DMS153 treated with DMSO at 0.1 percent for 48 hours (cell line): ENCODE measurements at regions not wholly inside any gene's neighbourhood (a gene's known extent, or its start where the extent isn't known, plus 50 kb on each side); places are given as distances from the start of the nearest gene placed in this dataset.

Source experiments
- DNase-seq: peaks from one replicate; lab custom pipeline; 2025; ENCODE audit not compliant: unreplicated experiment; lab: John Stamatoyannopoulos, UW

DNA sequence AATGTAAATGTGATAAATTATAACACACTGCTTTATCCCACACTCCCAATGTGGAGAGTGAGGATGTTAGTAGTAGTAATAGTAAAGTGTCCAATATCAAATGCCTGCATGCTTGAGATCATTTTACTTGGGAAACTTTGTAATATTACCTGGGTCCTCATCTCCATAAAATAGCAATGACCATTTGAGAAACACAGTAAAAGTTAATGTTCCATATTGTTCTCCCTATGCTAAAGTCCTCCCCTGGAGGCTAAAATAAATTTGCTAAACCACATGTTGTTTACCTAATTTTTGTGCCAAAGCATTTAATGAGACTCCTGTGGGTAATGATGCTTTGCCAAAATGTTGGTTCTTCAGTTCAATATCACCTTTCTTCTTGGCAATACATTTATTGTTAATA lies 291.2 kb downstream of the CDH10 start:
- no peak for DNase-seq

DNA sequence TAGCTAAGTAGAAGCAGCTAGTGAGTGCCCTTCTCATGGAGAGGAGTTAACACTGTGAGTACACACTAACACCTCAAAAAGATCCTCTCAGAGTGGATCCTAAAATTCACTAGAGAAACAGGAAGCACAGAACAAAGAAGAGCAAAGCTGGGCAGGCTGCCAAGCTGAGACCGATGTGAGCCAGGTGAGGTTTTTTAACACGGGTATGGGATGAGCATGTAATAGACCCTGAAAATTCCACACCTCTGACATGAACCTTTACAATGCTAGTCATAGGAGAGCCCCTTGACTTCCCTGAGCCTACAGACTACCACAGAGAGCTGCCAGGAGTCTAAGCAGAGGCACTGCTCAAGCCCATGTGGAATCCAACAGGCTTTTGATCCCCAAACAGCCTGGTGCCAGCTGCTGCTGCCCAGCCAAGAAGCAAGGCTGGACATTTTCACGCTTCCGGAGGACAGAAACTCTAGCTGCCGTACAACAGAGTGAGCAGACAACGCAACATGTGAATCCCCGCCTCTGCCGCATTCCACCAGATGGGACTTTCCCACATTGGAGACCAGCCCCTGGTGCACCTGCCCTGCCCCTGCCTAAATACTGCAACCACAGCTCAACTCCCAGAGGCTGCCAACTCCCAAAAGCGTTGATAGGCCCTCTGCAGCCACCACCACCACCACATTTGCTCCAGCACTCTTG lies 280.8 kb downstream of the CDH10 start:
- DNase-seq, result peak; percentile 78

DNA sequence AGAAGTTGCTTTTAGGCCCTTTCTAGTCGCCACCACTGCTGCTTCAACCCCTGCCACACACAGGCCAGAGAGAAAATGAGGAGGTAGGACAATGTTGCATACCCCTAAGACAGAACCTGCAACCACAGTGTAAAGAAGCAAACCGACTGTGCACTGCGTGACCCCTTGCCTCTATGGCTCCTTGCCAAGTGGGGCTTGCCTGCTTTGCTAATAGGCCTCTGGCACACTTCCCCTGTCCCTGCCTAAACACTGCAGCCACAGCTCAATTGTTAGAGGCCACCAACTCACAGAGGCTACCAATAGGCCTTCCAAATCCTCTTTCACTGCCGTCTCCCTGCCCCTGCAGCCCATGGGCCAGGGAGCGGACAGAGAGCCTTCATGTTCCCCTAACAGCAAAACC lies 280.1 kb downstream of the CDH10 start:
- DNase-seq, result no peak

DNA sequence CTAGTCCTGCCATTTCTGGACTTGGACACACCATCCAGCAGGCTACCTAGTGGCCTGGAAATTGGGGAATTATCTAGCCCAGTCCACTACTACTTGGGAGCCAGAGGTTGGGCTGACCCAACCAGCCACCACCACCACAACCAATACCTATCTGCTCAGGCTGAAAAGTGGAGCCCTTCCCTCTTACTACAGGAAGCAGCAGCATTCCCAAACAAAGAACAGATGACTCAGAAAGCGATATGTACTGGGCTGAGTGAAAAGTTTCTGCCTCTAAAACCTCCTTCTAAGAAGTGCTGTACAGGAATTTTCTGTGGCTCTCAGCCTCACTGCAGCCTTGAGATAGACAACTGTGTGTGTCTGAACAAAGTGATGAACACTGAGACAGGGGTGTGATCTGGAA lies 279.4 kb downstream of the CDH10 start:
- no peak for DNase-seq

DNA sequence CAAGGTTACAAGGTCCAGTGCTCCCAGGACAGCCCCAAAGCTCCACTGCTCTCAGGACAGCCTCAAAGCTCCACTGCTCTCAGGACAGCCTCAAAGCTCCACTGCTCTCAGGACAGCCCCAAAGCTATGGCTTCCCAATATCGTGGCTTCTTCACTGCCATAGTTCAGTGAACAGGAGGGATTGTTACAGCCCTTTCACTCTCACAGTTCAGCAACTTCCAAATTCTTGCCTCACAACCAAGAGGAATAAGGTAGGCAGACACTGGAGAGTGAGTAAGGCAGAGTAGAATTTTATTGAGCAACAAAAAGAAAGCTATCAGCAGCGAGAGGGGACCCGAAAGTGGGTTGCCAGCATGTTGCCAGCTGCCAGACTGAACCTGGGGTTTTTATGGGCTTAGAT lies 277.6 kb downstream of the CDH10 start:
- no peak for DNase-seq

- DNase-seq, result no peak
Measured at GRCh38 chr5:24368115-24368514, 276.7 kb downstream of the CDH10 start.

GRCh38 chr5:24376210-24376609 lies 268.6 kb downstream of the CDH10 start:
- DNase-seq, result no peak

DNA sequence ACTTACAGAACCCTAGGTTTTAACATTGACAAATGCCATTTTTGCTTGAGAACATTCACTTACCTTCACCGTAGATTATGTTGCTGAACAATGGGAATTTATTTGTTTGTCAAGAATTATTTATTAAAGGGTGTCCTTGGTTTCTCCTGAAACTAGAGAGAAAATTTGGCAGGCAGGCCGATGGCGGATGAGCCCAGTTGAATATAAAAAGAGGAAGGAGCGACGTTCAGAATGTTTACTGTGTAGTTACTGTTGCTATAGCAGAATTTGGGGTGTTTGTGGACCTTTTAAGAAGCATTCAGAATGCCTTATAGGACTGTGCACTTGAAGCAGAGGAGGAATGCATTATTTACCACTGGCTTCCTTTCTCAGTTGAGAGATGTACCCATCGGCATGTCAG lies 268.2 kb downstream of the CDH10 start:
- DNase-seq, result no peak

- DNase-seq, result no peak
Measured at GRCh38 chr5:24381861-24382489, 262.8 kb downstream of the CDH10 start.

- no peak for DNase-seq
Measured at GRCh38 chr5:24385070-24385469, 259.7 kb downstream of the CDH10 start.

DNA sequence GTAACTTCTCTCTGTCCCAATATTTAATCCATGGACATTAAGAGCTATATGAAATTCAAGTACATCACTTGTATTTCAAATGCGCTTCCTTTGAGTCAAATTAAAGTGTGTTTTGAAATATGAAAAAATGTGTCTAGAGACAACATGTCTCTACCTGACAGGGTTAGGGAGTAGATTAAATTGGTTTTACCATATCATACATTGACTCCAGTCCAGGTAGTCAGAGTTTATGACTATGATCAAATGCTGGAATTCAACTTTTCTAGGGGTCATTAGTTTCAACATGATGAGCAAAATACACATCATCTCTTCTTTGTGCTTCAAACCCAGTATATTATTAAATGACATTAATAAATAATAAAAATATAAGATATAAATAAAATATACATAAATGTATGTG lies 259.2 kb downstream of the CDH10 start:
- no peak for DNase-seq

DNA sequence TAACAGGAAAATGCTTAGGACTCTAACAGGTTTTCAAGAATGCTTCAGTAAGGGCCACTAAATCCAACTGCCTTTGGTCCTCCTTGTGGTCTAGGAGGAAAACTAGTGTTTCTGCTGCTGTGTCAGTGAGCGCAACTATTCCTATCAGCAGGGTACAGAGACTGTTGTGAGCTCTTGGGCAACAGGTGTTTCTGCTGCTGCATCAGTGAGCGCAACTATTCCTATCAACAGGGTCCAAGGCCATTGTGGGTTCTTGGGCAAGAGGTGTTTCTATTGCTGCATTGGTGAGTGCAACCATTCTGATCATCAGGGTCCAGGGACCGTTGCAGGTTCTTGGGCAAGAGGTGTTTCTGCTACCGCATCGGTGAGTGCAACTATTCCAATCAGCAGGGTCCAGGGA lies 256.3 kb downstream of the CDH10 start:
- DNase-seq, result no peak

- no peak for DNase-seq
Measured at GRCh38 chr5:24389968-24390367, 254.8 kb downstream of the CDH10 start.

DNA sequence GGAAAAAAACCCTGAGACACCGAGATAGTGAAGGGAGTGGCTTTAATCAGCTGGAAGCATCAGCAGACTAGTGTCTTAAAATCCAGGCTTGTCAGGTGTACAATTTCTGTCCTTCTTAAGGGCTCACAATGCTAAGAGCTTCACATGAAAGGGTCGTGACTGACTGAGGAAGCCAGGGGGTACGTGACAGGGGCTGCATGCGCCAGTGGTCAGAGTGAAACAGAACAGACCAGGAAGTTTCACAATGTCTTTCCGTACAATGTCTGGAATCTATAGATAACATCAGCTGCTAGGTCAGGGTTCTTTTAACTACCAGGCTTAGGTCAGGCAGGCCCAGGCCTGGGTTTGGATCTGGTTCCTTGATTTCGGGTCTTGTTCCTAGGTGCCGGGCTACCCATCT lies 253.0 kb downstream of the CDH10 start:
- no peak for DNase-seq

DNA sequence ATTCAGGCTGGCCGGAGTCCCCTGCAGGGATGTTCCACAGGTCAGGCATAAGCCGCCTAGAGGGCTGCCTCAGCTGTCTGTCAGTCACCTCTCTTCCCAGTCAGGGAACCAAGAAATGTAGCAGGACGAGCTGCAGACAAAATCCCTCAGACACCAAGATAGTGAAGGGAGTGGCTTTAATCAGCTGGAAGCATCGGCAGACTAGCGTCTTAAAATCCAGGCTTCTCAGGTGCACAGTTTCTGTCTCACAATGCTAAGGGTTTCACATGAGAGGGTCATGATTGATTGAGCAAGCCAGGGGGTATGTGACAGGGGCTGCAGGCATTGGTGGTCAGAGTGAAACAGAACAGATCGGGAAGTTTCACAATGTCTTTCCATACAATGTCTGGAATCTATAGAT lies 247.2 kb downstream of the CDH10 start:
- no peak for DNase-seq

DNA sequence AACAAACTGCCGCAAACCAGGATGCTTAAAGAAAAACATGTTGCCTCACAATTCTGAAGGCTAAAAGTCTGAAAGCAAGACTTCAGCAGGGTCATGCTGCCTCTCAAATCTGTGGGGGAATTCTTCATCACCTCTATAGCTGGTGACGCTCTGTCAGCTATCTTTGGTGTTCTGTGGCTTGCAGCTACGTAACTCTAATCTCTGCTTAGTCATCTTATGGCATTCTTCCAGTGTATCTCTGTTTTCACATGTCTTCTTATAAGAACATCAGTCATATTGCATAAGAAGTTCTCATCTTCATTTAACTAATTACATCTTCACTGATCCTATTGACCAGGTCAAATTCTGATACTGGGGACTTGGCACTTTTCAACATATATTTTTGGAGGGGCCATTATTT lies 243.0 kb downstream of the CDH10 start:
- DNase-seq, result no peak

DNA sequence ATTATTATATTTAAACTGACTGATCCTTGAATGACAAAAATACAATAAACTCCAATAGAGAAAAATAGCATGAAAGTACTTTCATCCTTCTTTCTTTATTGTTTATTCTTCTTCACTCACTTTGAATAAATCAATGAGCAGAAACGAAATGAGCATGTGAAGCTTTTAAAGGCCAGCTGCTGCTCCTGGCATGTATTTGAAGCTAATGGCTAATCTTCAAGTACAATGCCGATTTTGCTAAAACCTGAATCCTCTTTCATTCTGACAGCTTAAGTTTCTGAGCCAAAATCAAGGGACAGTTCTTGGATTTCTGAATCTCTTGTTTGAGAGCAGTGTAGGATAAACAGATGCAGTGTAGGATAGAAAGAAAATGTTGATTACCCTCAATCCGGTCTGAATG lies 237.3 kb downstream of the CDH10 start:
- no peak for DNase-seq

GRCh38 chr5:24428345-24428744 lies 216.4 kb downstream of the CDH10 start:
- no peak for DNase-seq

GRCh38 chr5:24433555-24433954 lies 211.2 kb downstream of the CDH10 start:
- DNase-seq, result no peak
